NB4 (cell line): ENCODE measurements at regions not wholly inside any gene's neighbourhood (a gene's known extent, or its start where the extent isn't known, plus 50 kb on each side); places are given as distances from the start of the nearest gene placed in this dataset.
"Not testable (repeated sequence)": the region's sequence is repeated elsewhere in the genome, so short reads cannot be mapped to it uniquely, and the experiment has no call there.

ENCODE experiments used
- DNase-seq: peaks from one replicate; pipeline ENCODE4 v3.0.0; 2010; ENCODE audit warnings: low read depth
- H3K4me3 ChIP-seq: one replicate; pipeline ENCODE4 v1.5.1; 2011; ENCODE audit warnings: mild to moderate bottlenecking, low read depth, low read length, moderate library complexity
- CTCF ChIP-seq: IDR thresholded peaks from one replicate; pipeline ENCODE4 v1.5.1; 2012; ENCODE audit warnings: low read depth, low read length
- MYC ChIP-seq: IDR thresholded peaks from 2 replicates; pipeline ENCODE4 v1.6.1; 2011; ENCODE audit warnings: low read depth, low read length
- POLR2A ChIP-seq: IDR thresholded peaks from 2 replicates; pipeline ENCODE4 v1.6.1; 2011; ENCODE audit warnings: mild to moderate bottlenecking; ENCODE audit not compliant: insufficient read length; ENCODE audit errors: extremely low read depth
- TF ChIP-seq, protein P1 (sequence below): IDR thresholded peaks from 2 replicates; pipeline ENCODE4 v1.6.1; 2011; ENCODE audit warnings: low read depth, low read length

DNA sequence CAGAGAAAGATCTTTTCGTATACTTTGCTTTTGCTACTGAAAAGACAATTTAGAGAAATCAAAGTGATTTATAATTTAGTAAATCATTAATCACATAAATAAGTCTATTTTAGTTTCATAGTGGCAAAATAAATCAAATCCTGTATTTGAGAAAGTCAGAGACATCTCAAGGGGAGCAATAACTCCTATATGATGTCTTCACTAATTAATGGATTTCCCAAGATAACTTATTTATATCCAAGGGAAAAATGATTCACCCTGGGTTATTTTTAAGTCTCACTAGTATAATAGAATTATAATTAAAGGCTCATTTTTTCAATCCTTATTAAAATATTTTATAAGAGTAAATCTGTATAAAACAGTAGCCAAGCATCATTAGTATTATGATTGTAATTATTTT, 177.8 kb upstream of the GIMD1 start:
- no peak for DNase-seq
- no peak for TF ChIP-seq CTCF
- no peak for TF ChIP-seq MYC
- TF ChIP-seq POLR2A: no peak
- no peak overlapping the region for H3K4me3 ChIP-seq

DNA sequence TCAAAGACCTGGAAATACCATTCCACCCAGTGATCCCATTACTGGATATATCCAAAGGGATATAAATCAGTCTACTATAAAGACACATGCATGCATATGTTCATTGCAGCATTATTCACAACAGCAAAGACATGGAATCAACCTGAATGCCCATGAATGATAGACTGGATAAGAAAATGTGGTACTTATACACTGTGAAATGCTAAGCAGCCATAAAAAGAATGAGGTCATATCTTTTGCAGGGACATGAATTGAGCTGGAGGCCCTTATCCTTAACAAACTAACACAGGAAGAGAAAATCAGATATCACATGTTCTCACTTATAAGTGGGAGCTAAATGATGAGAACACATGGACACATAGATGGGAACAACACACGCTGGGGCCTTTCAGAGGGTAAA, 174.0 kb upstream of the GIMD1 start:
- not testable (repeated sequence) for H3K4me3 ChIP-seq, DNase-seq

DNA sequence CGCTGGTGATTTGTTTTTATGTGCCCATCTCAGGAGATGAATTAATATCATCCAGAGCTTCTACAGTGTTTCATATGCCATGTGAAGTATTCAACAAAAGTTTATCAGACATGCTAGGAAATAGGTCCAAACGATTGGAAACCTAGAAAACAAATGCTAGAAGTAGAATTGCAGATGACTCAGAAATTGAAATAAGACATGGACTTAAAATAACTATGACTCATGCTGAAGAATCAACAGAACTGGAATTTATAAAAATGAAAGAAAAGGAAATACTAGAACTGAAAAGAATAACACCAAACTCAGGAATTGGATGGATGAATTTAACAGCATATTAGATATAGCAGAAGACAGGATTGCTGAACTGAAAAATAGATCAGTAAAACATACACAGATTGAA, 172.7 kb upstream of the GIMD1 start:
- no peak for DNase-seq
- TF ChIP-seq POLR2A (no peak), CTCF (no peak), MYC (no peak)
- TF ChIP-seq, protein P1, sequence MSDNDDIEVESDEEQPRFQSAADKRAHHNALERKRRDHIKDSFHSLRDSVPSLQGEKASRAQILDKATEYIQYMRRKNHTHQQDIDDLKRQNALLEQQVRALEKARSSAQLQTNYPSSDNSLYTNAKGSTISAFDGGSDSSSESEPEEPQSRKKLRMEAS: no peak
- no peak overlapping the region for H3K4me3 ChIP-seq

- TF ChIP-seq MYC: no peak
- TF ChIP-seq POLR2A: no peak
- TF ChIP-seq, protein P1: no peak
- no peak for TF ChIP-seq CTCF
- no peak for DNase-seq
- no peak overlapping the region for H3K4me3 ChIP-seq
Measured at GRCh38 chr4:106530821-106531220, 162.2 kb upstream of the GIMD1 start.

- H3K4me3 ChIP-seq: no peak overlapping the region
- no peak for DNase-seq
- TF ChIP-seq, protein P1: no peak
- no peak for TF ChIP-seq CTCF
- no peak for TF ChIP-seq POLR2A
- TF ChIP-seq MYC: no peak
Measured at GRCh38 chr4:106530024-106530361, 161.4 kb upstream of the GIMD1 start.

DNA sequence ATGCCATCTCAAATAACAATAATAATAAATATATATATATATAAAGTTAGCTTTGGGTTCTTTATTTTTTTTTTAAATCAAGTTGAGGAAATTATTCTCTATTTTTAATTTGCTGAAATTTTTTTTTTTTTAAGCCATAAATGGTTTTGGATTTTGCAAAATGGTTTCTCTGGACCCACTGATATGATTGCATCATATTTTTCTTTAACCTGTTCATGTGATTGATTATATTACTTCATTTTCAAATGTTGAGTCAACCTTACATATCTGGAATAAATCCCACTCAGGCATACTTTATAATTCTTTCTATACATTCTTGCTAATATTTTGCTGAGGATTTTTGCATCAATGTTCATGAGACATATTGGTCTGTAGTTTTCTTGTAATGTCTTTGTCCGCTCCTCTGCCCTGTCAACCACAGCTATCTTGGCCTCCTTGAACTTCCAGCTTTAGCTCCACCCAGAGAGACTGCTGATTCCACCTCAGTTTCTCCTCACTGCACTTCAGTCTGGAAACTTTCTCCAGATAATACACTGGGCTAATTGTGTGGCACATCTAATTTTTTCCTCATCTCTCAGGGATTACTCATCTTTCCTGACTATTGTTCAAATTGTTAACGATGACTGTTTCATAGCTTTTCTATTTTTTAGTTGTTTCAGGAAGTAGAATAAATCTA, 160.9 kb upstream of the GIMD1 start:
- no peak overlapping the region for H3K4me3 ChIP-seq
- no peak for DNase-seq
- TF ChIP-seq MYC (no peak), POLR2A (no peak), CTCF (no peak)
- TF ChIP-seq, protein P1: no peak

DNA sequence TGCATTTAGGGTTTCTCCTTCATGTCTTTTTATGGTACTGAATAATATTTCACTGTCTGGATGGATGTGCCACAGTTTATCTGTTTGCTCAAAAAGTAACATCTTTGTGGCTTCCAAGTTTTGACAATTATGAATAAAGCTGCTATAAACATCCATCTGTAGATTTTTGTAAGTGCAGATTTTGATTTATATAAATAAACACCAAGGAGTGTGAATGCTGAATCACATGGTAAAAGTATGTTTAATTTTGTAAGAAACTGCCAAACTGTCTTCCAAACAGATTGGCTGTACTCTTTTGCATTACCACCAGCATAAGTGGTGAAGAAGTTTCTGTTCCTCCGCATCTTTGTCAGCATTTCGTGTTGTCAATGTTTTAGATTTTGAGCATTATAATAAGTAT, 158.7 kb upstream of the GIMD1 start:
- DNase-seq: no peak
- no peak for TF ChIP-seq CTCF
- no peak for TF ChIP-seq POLR2A
- TF ChIP-seq, protein P1: no peak
- no peak for TF ChIP-seq MYC
- H3K4me3 ChIP-seq: no peak overlapping the region

DNA sequence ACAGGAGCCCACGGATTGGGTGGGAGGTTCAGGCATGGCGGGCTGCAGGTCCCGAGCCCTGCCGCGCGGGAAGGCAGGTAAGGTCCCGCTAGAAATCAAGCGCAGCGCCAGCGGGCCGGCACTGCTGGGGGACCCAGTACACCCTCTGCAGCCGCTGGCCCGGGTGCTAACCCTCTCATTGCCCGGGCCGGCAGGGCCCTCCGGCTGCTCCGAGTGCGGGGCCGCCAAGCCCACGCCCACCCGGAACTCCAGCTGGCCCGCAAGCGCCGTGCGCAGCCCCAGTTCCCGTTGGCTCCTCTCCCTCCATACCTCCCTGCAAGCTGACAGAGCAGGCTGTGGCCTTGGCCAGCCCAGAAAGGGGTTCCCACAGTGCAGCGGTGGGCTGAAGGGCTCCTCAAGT, 156.8 kb upstream of the GIMD1 start:
- not testable (repeated sequence) for DNase-seq, H3K4me3 ChIP-seq

- DNase-seq, H3K4me3 ChIP-seq: not testable (repeated sequence)
Measured at GRCh38 chr4:106524772-106525171, 156.2 kb upstream of the GIMD1 start.
